Breast epithelium (tissue), 4 donors: ENCODE measurements at regions not wholly inside any gene's neighbourhood (a gene's known extent, or its start where the extent isn't known, plus 50 kb on each side); places are given as distances from the start of the nearest gene placed in this dataset.

ENCODE experiments used
- DNase-seq, 2 donors: peaks; one replicate each; pipeline ENCODE4 v3.0.0-alpha.2; 2019; ENCODE audit warnings: low spot score in 2 of 2
- H3K27ac ChIP-seq, 2 donors: fragments of 200-600 bp; sonication (generic) in 1 of 2; one replicate each; pipeline ENCODE4 v1.5.1; 2016 to 2019; ENCODE audit warnings: mild to moderate bottlenecking in 1 of 2
- H3K27me3 ChIP-seq, 2 donors: fragments of 200-600 bp; sonication (generic) in 1 of 2; one replicate each; pipeline versions ENCODE4 v1.5.1 to v1.6.0; 2017 to 2019; ENCODE audit warnings: control low read depth in 1 of 2, mild to moderate bottlenecking in 1 of 2
- H3K36me3 ChIP-seq: fragments of 200-600 bp; one replicate; pipeline ENCODE4 v1.5.1; 2019
- H3K4me1 ChIP-seq, 2 donors: fragments of 200-600 bp; sonication (generic); one replicate each; pipeline ENCODE4 v1.5.1; 2016 to 2019; ENCODE audit warnings: control low read depth in 1 of 2
- H3K4me3 ChIP-seq, 3 donors: fragments of 200-600 bp; sonication (generic); 1 replicate in 2 of 3; 2 replicates in 1 of 3; pipeline ENCODE4 v1.5.1; 2016 to 2019; ENCODE audit warnings: mild to moderate bottlenecking in 3 of 3, moderate library complexity in 2 of 3
- H3K9me3 ChIP-seq, 2 donors: fragments of 200-600 bp; sonication (generic) in 1 of 2; one replicate each; pipeline ENCODE4 v1.5.1; 2016 to 2019; ENCODE audit warnings: control low read depth in 1 of 2
- POLR2A ChIP-seq: fragments of 450-650 bp; IDR thresholded peaks from one replicate; pipeline ENCODE4 v1.6.1; 2016; ENCODE audit warnings: antibody characterized with exemption, mild to moderate bottlenecking, moderate library complexity
- POLR2AphosphoS5 ChIP-seq, 3 donors: sonication (generic); formaldehyde crosslinking; IDR thresholded peaks; one replicate each; pipeline ENCODE4 v1.6.1; 2017; ENCODE audit warnings: antibody characterized with exemption in 3 of 3
- intact Hi-C: fragments of 100-400 bp; cut with DNase I; formaldehyde crosslinking; loops from one replicate; pipeline ENCODE4 v1.15.1; 2023; ENCODE audit warnings: low total_unique reads
- TF ChIP-seq, protein P1 (sequence below), 3 donors: fragments of 450-650 bp; IDR thresholded peaks; one replicate each; pipeline ENCODE4 v1.5.1; 2016 to 2017; ENCODE audit warnings: antibody characterized with exemption in 3 of 3, mild to moderate bottlenecking in 3 of 3, moderate library complexity in 3 of 3

DNA sequence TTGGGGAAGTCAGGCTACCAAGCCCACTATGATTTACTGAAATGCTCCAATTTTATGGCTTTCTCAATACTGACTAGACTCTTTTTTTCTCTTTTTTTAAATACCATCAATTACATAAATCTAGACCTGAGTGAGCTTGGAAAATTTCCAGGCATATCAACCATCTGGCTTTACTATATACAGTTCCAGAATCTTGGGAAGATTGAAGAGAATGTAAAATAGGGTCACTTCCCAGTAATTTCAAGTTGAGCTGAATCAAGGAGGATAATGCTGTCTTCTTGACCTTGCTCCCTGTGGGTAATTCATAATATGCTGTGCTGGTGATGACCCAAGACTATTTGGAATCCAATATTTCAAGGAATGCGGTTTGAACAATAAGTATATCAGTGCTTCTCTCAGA lies 108.1 kb downstream of the MAP3K21 start:
- Histone ChIP-seq H3K27me3 (no peaks in the 10 kb centered on the region), H3K27ac (no peak overlapping the region), H3K9me3 (no peaks in the 10 kb centered on the region), H3K36me3 (no peaks in the 10 kb centered on the region), H3K4me3 (no peak overlapping the region), H3K4me1 (no peaks in the 10 kb centered on the region)
- no peak for TF ChIP-seq POLR2A
- TF ChIP-seq, protein P1, sequence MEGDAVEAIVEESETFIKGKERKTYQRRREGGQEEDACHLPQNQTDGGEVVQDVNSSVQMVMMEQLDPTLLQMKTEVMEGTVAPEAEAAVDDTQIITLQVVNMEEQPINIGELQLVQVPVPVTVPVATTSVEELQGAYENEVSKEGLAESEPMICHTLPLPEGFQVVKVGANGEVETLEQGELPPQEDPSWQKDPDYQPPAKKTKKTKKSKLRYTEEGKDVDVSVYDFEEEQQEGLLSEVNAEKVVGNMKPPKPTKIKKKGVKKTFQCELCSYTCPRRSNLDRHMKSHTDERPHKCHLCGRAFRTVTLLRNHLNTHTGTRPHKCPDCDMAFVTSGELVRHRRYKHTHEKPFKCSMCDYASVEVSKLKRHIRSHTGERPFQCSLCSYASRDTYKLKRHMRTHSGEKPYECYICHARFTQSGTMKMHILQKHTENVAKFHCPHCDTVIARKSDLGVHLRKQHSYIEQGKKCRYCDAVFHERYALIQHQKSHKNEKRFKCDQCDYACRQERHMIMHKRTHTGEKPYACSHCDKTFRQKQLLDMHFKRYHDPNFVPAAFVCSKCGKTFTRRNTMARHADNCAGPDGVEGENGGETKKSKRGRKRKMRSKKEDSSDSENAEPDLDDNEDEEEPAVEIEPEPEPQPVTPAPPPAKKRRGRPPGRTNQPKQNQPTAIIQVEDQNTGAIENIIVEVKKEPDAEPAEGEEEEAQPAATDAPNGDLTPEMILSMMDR (IDR thresholded peaks at IDR 0.05), result no peak
- TF ChIP-seq POLR2AphosphoS5 (IDR thresholded peaks at IDR 0.05), result no peak
- DNase-seq, result no peak
- intact Hi-C loops, result no loop called here

DNA sequence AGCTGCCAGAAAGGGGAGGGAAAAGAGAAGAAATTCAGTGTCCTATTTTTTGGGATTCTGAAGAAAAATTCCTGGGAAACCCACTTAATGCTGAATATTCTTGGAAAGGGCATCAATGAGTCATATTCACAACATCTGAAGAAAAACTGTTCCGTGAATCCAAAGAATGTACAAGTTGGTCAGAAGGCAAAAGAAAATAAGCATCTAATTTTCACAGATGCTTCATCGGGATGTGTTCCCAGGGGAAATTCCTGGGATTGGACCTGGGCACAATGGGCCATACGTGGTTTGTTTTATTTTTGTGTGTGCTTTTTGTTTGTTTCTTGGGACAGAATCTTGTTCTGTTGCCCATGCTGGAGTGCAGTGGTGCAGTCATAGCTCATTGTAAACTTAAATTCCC lies 112.2 kb downstream of the MAP3K21 start:
- TF ChIP-seq POLR2A (no peak), POLR2AphosphoS5 (IDR thresholded peaks at IDR 0.05) (no peak)
- TF ChIP-seq, protein P1 (IDR thresholded peaks at IDR 0.05), result no peak
- DNase-seq, result no peak
- Histone ChIP-seq H3K9me3 (no peaks in the 10 kb centered on the region), H3K36me3 (no peaks in the 10 kb centered on the region), H3K4me1 (no peaks in the 10 kb centered on the region), H3K4me3 (no peak overlapping the region), H3K27me3 (no peaks in the 10 kb centered on the region), H3K27ac (no peak overlapping the region)
- intact Hi-C loops, result no loop called here

DNA sequence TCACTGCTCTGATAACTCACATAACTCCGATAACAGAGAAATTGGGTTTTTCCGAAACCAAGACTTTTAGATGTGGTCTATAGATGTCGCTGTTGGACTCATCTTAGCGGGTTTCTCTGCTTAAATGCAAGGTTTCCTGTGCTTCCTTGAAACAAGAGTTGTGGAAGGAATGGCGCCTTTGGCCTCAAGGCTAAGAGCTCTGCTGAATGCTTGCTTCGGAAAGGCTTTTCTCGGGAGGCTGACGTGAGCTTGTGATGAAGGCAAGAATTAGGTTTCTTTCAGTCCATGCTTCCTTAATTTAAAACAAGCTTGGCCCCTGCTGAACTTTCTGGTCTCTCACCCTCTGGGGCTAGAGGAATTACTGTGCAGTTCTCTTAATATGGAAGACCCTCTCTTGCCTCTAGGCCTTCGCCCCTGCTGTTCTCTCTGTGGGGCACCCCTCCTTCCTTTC lies 113.5 kb downstream of the MAP3K21 start:
- peaks cover 0 to 7% of the 10 kb centered on the region in 2 donors for H3K9me3 ChIP-seq
- intact Hi-C loops, result no loop called here
- H3K4me3 ChIP-seq, result no peak overlapping the region
- H3K27me3 ChIP-seq, result no peaks in the 10 kb centered on the region
- H3K27ac ChIP-seq, result no peak overlapping the region
- no peak for DNase-seq
- TF ChIP-seq, protein P1 (IDR thresholded peaks at IDR 0.05), result peak in 2 of 3 donors; percentile 49 to 52
- TF ChIP-seq POLR2A, result no peak
- H3K36me3 ChIP-seq, result no peaks in the 10 kb centered on the region
- H3K4me1 ChIP-seq, result no peaks in the 10 kb centered on the region

DNA sequence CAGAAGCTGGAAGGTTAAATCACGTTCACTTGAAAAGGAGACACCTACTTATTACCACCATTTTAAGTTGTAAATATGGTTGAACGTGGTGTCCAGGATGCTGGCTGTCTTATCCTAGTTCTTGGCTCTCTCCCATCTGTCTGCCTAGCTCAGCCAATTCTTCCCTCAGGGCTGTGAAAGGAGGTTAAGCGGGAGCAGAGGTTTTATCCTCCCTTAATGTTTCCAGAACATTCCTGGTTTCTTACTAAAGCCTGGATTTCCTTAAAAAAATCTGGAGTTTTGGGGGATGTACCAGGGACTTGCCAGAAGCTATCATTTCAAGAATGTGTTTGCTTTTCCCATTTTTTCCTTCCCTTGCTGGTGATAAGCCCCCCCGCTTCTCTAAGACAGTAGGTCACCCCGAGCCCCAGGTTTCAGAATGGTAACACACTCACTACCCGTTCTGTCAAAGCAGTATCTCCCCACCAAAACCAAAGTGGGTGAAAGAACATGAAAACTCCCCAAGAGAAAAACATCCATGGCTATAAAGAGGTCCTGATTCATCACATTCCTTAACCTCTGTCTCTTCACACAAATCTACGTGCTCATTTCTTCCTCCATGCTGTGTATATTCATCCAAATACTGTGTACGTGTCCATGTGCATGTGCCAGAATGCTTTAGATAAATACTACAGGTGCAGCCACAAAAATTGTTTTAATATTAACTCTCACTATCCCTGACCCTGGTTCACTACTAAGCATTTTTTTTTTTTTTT lies 114.7 kb downstream of the MAP3K21 start:
- Histone ChIP-seq H3K9me3 (peaks cover 0 to 8% of the 10 kb centered on the region in 2 donors), H3K4me1 (no peaks in the 10 kb centered on the region), H3K27me3 (no peaks in the 10 kb centered on the region), H3K27ac (no peak overlapping the region), H3K36me3 (no peaks in the 10 kb centered on the region), H3K4me3 (no peak overlapping the region)
- intact Hi-C loops, result no loop called here
- DNase-seq, result no peak
- no peak for TF ChIP-seq POLR2A
- TF ChIP-seq POLR2AphosphoS5 (IDR thresholded peaks at IDR 0.05), result no peak
- TF ChIP-seq, protein P1 (IDR thresholded peaks at IDR 0.05), result no peak

DNA sequence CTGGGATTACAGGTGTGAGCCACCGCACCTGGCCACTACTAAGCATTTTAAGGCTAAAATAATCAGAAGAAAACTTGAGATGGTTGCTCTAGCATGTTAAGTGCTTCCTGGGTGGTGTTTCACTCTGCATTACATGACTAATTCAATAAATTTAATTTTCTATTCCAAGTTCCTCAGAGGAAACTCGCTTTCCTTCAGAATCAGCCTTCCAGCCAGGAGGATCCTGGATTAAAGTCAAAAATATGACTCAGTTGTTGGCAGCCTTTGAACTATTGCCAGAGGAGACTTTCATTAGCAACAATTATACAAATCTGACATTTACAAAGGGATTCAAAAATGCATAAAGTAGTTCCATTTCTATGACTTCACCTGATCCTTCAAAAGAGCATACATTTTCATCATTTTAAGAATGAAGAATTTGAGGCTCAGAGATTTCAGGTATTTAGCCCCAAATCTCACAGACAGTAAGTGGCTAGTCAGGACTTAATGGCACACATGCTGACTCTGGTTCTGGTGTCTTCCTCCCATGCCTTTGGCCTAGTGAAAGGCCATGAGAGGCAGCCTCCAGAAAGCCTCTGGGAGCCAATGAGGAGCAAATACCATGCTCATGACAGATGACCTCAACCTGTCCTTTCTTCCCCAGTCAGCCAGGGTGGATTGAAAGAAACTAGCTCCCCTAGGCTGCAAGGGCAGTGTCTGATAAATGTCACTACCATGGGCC lies 115.7 kb downstream of the MAP3K21 start:
- TF ChIP-seq POLR2AphosphoS5 (IDR thresholded peaks at IDR 0.05) (no peak), POLR2A (no peak)
- TF ChIP-seq, protein P1 (IDR thresholded peaks at IDR 0.05), result no peak
- Histone ChIP-seq H3K36me3 (no peaks in the 10 kb centered on the region), H3K27ac (no peak overlapping the region), H3K4me3 (no peak overlapping the region), H3K9me3 (peaks cover 0 to 8% of the 10 kb centered on the region in 2 donors), H3K4me1 (no peaks in the 10 kb centered on the region), H3K27me3 (no peaks in the 10 kb centered on the region)
- no peak for DNase-seq
- intact Hi-C loops, result no loop called here
